Vagina (tissue), 2 donors: ENCODE measurements at regions not wholly inside any gene's neighbourhood (a gene's known extent, or its start where the extent isn't known, plus 50 kb on each side); places are given as distances from the start of the nearest gene placed in this dataset.

Experiments used
- DNase-seq, 2 donors: peaks; one replicate each; pipeline ENCODE4 v3.0.0-alpha.2; 2017; ENCODE audit errors: extremely low spot score in 2 of 2
- H3K27ac ChIP-seq: fragments of 200-600 bp; sonication (generic); one replicate; pipeline ENCODE4 v1.5.1; 2019
- H3K27me3 ChIP-seq: fragments of 200-600 bp; sonication (generic); one replicate; pipeline ENCODE4 v1.5.1; 2019
- H3K36me3 ChIP-seq, 2 donors: fragments of 200-600 bp; sonication (generic); one replicate each; pipeline ENCODE4 v1.5.1; 2017 to 2019
- H3K4me1 ChIP-seq: fragments of 200-600 bp; sonication (generic); one replicate; pipeline ENCODE4 v1.5.1; 2019
- H3K4me3 ChIP-seq, 2 donors: fragments of 200-600 bp; sonication (generic); 1 replicate in 1 of 2; 2 replicates in 1 of 2; pipeline ENCODE4 v1.5.1; 2016 to 2019
- H3K9me3 ChIP-seq: fragments of 200-600 bp; sonication (generic); one replicate; pipeline ENCODE4 v1.5.1; 2019
- CTCF ChIP-seq, 3 experiments: fragments of 450-650 bp in 2 of 3; fragments of 200-600 bp in 1 of 3; sonication (generic) in 1 of 3; IDR thresholded peaks; one replicate each; pipeline ENCODE4 v1.5.1; 2017 to 2019; ENCODE audit warnings: antibody characterized with exemption in 3 of 3, mild to moderate bottlenecking in 2 of 3, moderate library complexity in 2 of 3
- POLR2A ChIP-seq, 2 donors: fragments of 450-650 bp; IDR thresholded peaks; one replicate each; pipeline ENCODE4 v1.6.1; 2017; ENCODE audit warnings: antibody characterized with exemption in 2 of 2, mild to moderate bottlenecking in 2 of 2, moderate library complexity in 2 of 2
- POLR2AphosphoS5 ChIP-seq, 2 donors: sonication (generic); formaldehyde crosslinking; IDR thresholded peaks; one replicate each; pipeline ENCODE4 v1.9.0; 2017; ENCODE audit warnings: antibody characterized with exemption in 2 of 2, mild to moderate bottlenecking in 2 of 2, low read depth in 1 of 2; ENCODE audit not compliant: insufficient read depth in 1 of 2
- intact Hi-C: fragments of 100-400 bp; cut with DNase I; formaldehyde crosslinking; loops from one replicate; pipeline ENCODE4 v1.15.1; 2023

GRCh38 chr1:29642519-29642918, 406.2 kb downstream of the PTPRU start:
- no peak overlapping the region for H3K4me3 ChIP-seq
- no peaks in the 10 kb centered on the region for H3K27me3 ChIP-seq
- no peak for TF ChIP-seq POLR2A (IDR thresholded peaks at IDR 0.05)
- no peaks in the 10 kb centered on the region for H3K4me1 ChIP-seq
- no peaks in the 10 kb centered on the region for H3K9me3 ChIP-seq
- H3K27ac ChIP-seq = no peak overlapping the region
- intact Hi-C loops = no loop called here
- DNase-seq = no peak
- H3K36me3 ChIP-seq = no peaks in the 10 kb centered on the region

- H3K9me3 ChIP-seq = no peaks in the 10 kb centered on the region
- H3K27me3 ChIP-seq = no peaks in the 10 kb centered on the region
- H3K4me3 ChIP-seq = no peak overlapping the region
- no peaks in the 10 kb centered on the region for H3K36me3 ChIP-seq
- DNase-seq = peak; percentile 54 to 58
- intact Hi-C loops = no loop called here
- no peak overlapping the region for H3K27ac ChIP-seq
- TF ChIP-seq POLR2A (IDR thresholded peaks at IDR 0.05) = no peak
- TF ChIP-seq POLR2AphosphoS5 (IDR thresholded peaks at IDR 0.05; ENCODE audit: insufficient read depth in 1 of 2, low read depth in 1 of 2) = no peak
- no peaks in the 10 kb centered on the region for H3K4me1 ChIP-seq
These were observed 405.6 kb downstream of the PTPRU start for GRCh38 chr1:29641921-29642320.

GRCh38 chr1:29640428-29640785, 404.1 kb downstream of the PTPRU start:
- Histone ChIP-seq H3K4me3 (no peak overlapping the region), H3K27ac (no peak overlapping the region), H3K36me3 (no peaks in the 10 kb centered on the region), H3K9me3 (no peaks in the 10 kb centered on the region), H3K27me3 (no peaks in the 10 kb centered on the region), H3K4me1 (no peaks in the 10 kb centered on the region)
- intact Hi-C loops = no loop called here
- peak in 1 of 2 donors; percentile 77 for DNase-seq
- TF ChIP-seq CTCF (IDR thresholded peaks at IDR 0.05) (no peak), POLR2AphosphoS5 (IDR thresholded peaks at IDR 0.05; ENCODE audit: insufficient read depth in 1 of 2, low read depth in 1 of 2) (no peak), POLR2A (IDR thresholded peaks at IDR 0.05) (no peak)

GRCh38 chr1:29639741-29640427, 403.6 kb downstream of the PTPRU start:
- Histone ChIP-seq H3K4me3 (no peak overlapping the region), H3K9me3 (no peaks in the 10 kb centered on the region), H3K36me3 (no peaks in the 10 kb centered on the region), H3K27ac (no peak overlapping the region), H3K27me3 (no peaks in the 10 kb centered on the region), H3K4me1 (no peaks in the 10 kb centered on the region)
- TF ChIP-seq POLR2AphosphoS5 (IDR thresholded peaks at IDR 0.05; ENCODE audit: insufficient read depth in 1 of 2, low read depth in 1 of 2) (no peak), CTCF (IDR thresholded peaks at IDR 0.05) (no peak), POLR2A (IDR thresholded peaks at IDR 0.05) (no peak)
- intact Hi-C loops = no loop called here
- DNase-seq = peak; percentile 62 to 90

- H3K27me3 ChIP-seq = no peaks in the 10 kb centered on the region
- DNase-seq = peak; percentile 13 to 19
- H3K4me3 ChIP-seq = no peak overlapping the region
- H3K27ac ChIP-seq = no peak overlapping the region
- intact Hi-C loops = no loop called here
- TF ChIP-seq POLR2A (IDR thresholded peaks at IDR 0.05) (no peak), POLR2AphosphoS5 (IDR thresholded peaks at IDR 0.05; ENCODE audit: insufficient read depth in 1 of 2, low read depth in 1 of 2) (no peak), CTCF (IDR thresholded peaks at IDR 0.05) (no peak)
- no peaks in the 10 kb centered on the region for H3K4me1 ChIP-seq
- H3K36me3 ChIP-seq = no peaks in the 10 kb centered on the region
- H3K9me3 ChIP-seq = no peaks in the 10 kb centered on the region
These were observed 402.9 kb downstream of the PTPRU start for GRCh38 chr1:29639156-29639736.

GRCh38 chr1:29638281-29638680, 402.0 kb downstream of the PTPRU start:
- Histone ChIP-seq H3K4me3 (no peak overlapping the region), H3K9me3 (no peaks in the 10 kb centered on the region), H3K27me3 (no peaks in the 10 kb centered on the region), H3K27ac (no peak overlapping the region), H3K4me1 (no peaks in the 10 kb centered on the region), H3K36me3 (no peaks in the 10 kb centered on the region)
- intact Hi-C loops = no loop called here
- DNase-seq = peak; percentile 46 to 52
- TF ChIP-seq CTCF (IDR thresholded peaks at IDR 0.05) (no peak), POLR2AphosphoS5 (IDR thresholded peaks at IDR 0.05; ENCODE audit: insufficient read depth in 1 of 2, low read depth in 1 of 2) (no peak), POLR2A (IDR thresholded peaks at IDR 0.05) (no peak)
